GM12878 (cell line): ENCODE measurements at regions not wholly inside any gene's neighbourhood (a gene's known extent, or its start where the extent isn't known, plus 50 kb on each side); places are given as distances from the start of the nearest gene placed in this dataset.

ENCODE experiments used
- CREB1 ChIP-seq: IDR thresholded peaks from 2 replicates; pipeline ENCODE4 v1.6.1; 2012; ENCODE audit warnings: low read depth, mild to moderate bottlenecking, inconsistent platforms
- RCOR1 ChIP-seq: conservative IDR thresholded peaks from 2 replicates; pipeline ENCODE4 v1.6.1; 2012; ENCODE audit warnings: low read depth, low read length, improper control_type of control experiment
- RUNX3 ChIP-seq: IDR thresholded peaks from 2 replicates; pipeline ENCODE4 v1.6.1; 2012; ENCODE audit warnings: low read length, inconsistent platforms
- TF ChIP-seq, protein P1 (sequence below): fragments of 450-650 bp; IDR thresholded peaks from 2 replicates; pipeline ENCODE4 v1.6.1; 2017; ENCODE audit warnings: mild to moderate bottlenecking, moderate library complexity
- TF ChIP-seq, protein P2 (sequence below): IDR thresholded peaks from 2 replicates; pipeline ENCODE4 v1.6.1; 2012; ENCODE audit warnings: mild to moderate bottlenecking, low read depth, low read length
- TF ChIP-seq, protein P3 (sequence below): IDR thresholded peaks from 2 replicates; pipeline ENCODE4 v1.6.1; 2012; ENCODE audit warnings: low read length, inconsistent platforms
- TF ChIP-seq, protein P4 (sequence below): fragments of 450-650 bp; IDR thresholded peaks from 2 replicates; pipeline ENCODE4 v1.6.1; 2016; ENCODE audit warnings: mild to moderate bottlenecking

DNA sequence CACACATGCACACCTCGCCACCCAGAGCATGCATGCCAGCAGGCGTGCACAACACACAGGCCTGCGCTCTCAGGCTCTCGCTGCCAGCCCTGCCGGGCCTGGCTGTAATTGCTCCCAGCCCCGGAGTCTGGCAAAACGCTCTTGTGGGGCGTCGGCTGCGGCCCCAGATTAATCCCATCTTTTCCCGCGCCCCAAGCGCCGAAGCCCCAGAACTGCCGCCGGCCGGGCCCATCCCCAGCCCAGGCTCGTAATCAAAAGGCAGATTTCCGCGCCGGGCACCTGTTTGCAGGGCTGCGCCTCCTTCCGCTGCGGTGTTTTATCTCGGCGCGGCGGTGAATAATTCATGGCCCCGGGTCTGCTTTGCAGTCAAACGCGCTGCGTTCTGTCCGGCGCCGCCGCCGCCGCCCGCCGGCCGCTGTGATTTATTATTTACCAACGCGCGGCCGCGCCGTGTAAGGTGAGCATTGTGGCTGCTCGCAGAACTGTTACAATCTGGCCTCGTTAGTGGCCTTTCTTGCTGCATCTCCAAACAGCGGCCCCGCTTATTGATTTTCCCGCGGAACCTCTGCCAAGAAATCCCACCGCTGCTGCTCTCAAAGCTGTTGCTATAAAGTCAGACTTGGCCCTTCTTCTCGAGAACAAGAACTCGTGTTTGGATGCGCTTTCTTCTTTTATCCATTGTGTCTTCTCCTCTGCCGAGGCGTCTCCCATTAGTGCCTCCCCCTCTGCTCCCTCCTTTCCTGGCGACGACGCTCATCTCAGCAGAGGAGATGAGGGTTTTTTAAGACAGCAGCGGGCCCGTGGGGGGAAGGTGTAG, 126.1 kb downstream of the IRX5 start (continued):
- TF ChIP-seq RUNX3 (no peak), RCOR1 (no peak), CREB1 (no peak)
- TF ChIP-seq, protein P1, sequence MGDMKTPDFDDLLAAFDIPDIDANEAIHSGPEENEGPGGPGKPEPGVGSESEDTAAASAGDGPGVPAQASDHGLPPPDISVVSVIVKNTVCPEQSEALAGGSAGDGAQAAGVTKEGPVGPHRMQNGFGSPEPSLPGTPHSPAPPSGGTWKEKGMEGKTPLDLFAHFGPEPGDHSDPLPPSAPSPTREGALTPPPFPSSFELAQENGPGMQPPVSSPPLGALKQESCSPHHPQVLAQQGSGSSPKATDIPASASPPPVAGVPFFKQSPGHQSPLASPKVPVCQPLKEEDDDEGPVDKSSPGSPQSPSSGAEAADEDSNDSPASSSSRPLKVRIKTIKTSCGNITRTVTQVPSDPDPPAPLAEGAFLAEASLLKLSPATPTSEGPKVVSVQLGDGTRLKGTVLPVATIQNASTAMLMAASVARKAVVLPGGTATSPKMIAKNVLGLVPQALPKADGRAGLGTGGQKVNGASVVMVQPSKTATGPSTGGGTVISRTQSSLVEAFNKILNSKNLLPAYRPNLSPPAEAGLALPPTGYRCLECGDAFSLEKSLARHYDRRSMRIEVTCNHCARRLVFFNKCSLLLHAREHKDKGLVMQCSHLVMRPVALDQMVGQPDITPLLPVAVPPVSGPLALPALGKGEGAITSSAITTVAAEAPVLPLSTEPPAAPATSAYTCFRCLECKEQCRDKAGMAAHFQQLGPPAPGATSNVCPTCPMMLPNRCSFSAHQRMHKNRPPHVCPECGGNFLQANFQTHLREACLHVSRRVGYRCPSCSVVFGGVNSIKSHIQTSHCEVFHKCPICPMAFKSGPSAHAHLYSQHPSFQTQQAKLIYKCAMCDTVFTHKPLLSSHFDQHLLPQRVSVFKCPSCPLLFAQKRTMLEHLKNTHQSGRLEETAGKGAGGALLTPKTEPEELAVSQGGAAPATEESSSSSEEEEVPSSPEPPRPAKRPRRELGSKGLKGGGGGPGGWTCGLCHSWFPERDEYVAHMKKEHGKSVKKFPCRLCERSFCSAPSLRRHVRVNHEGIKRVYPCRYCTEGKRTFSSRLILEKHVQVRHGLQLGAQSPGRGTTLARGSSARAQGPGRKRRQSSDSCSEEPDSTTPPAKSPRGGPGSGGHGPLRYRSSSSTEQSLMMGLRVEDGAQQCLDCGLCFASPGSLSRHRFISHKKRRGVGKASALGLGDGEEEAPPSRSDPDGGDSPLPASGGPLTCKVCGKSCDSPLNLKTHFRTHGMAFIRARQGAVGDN, result no peak
- TF ChIP-seq, protein P2, sequence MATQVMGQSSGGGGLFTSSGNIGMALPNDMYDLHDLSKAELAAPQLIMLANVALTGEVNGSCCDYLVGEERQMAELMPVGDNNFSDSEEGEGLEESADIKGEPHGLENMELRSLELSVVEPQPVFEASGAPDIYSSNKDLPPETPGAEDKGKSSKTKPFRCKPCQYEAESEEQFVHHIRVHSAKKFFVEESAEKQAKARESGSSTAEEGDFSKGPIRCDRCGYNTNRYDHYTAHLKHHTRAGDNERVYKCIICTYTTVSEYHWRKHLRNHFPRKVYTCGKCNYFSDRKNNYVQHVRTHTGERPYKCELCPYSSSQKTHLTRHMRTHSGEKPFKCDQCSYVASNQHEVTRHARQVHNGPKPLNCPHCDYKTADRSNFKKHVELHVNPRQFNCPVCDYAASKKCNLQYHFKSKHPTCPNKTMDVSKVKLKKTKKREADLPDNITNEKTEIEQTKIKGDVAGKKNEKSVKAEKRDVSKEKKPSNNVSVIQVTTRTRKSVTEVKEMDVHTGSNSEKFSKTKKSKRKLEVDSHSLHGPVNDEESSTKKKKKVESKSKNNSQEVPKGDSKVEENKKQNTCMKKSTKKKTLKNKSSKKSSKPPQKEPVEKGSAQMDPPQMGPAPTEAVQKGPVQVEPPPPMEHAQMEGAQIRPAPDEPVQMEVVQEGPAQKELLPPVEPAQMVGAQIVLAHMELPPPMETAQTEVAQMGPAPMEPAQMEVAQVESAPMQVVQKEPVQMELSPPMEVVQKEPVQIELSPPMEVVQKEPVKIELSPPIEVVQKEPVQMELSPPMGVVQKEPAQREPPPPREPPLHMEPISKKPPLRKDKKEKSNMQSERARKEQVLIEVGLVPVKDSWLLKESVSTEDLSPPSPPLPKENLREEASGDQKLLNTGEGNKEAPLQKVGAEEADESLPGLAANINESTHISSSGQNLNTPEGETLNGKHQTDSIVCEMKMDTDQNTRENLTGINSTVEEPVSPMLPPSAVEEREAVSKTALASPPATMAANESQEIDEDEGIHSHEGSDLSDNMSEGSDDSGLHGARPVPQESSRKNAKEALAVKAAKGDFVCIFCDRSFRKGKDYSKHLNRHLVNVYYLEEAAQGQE, result no peak
- TF ChIP-seq, protein P3, sequence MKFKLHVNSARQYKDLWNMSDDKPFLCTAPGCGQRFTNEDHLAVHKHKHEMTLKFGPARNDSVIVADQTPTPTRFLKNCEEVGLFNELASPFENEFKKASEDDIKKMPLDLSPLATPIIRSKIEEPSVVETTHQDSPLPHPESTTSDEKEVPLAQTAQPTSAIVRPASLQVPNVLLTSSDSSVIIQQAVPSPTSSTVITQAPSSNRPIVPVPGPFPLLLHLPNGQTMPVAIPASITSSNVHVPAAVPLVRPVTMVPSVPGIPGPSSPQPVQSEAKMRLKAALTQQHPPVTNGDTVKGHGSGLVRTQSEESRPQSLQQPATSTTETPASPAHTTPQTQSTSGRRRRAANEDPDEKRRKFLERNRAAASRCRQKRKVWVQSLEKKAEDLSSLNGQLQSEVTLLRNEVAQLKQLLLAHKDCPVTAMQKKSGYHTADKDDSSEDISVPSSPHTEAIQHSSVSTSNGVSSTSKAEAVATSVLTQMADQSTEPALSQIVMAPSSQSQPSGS, result no peak
- TF ChIP-seq, protein P4, sequence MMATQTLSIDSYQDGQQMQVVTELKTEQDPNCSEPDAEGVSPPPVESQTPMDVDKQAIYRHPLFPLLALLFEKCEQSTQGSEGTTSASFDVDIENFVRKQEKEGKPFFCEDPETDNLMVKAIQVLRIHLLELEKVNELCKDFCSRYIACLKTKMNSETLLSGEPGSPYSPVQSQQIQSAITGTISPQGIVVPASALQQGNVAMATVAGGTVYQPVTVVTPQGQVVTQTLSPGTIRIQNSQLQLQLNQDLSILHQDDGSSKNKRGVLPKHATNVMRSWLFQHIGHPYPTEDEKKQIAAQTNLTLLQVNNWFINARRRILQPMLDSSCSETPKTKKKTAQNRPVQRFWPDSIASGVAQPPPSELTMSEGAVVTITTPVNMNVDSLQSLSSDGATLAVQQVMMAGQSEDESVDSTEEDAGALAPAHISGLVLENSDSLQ, result no peak
